SU-DHL-6 (cell line): ENCODE measurements at regions not wholly inside any gene's neighbourhood (a gene's known extent, or its start where the extent isn't known, plus 50 kb on each side); places are given as distances from the start of the nearest gene placed in this dataset.

Source experiments
- H2AFZ ChIP-seq: fragments of 200-600 bp; sonication (generic); 2 replicates; pipeline ENCODE4 v1.6.1; 2014; ENCODE audit warnings: low read depth, mild to moderate bottlenecking, moderate library complexity, mixed read lengths, antibody characterized with exemption, low read length; ENCODE audit not compliant: severe bottlenecking
- H3F3A ChIP-seq: fragments of 200-600 bp; shearing (Covaris generic); 2 replicates; pipeline ENCODE4 v1.6.0; 2016; ENCODE audit warnings: antibody characterized with exemption, mild to moderate bottlenecking; ENCODE audit not compliant: insufficient read depth
- H3K27ac ChIP-seq: fragments of 200-600 bp; sonication (generic); 2 replicates; pipeline ENCODE4 v1.5.1; 2016; ENCODE audit warnings: low read depth, mild to moderate bottlenecking, low read length, moderate library complexity, mixed read lengths
- H3K27me3 ChIP-seq: fragments of 200-600 bp; sonication (generic), shearing (Covaris generic); 2 replicates; pipeline ENCODE4 v1.6.0; 2014; ENCODE audit warnings: mild to moderate bottlenecking, low read length
- H3K36me3 ChIP-seq: fragments of 200-600 bp; sonication (generic); 2 replicates; pipeline ENCODE4 v1.6.1; 2014; ENCODE audit warnings: mild to moderate bottlenecking, low read length, mixed read lengths
- H3K4me2 ChIP-seq: fragments of 300-600, 200-600 bp; shearing (Covaris generic), sonication (generic); 2 replicates; pipeline ENCODE4 v1.6.0; 2014; ENCODE audit warnings: low read length, low read depth, mild to moderate bottlenecking; ENCODE audit not compliant: poor library complexity, severe bottlenecking
- H3K4me3 ChIP-seq: fragments of 200-600 bp; sonication (generic); 2 replicates; pipeline ENCODE4 v1.5.1; 2014; ENCODE audit warnings: antibody characterized with exemption, low read length, mild to moderate bottlenecking, mixed read lengths; ENCODE audit not compliant: insufficient read depth, poor library complexity, severe bottlenecking
- H3K79me2 ChIP-seq: fragments of 200-600 bp; sonication (generic); 2 replicates; pipeline ENCODE4 v1.6.1; 2014; ENCODE audit warnings: mild to moderate bottlenecking, low read length, moderate library complexity; ENCODE audit not compliant: insufficient read depth
- H3K9ac ChIP-seq: fragments of 200-600 bp; sonication (generic); 2 replicates; pipeline ENCODE4 v1.7.0; 2014; ENCODE audit warnings: mild to moderate bottlenecking, low read length
- H3K9me2 ChIP-seq: fragments of 200-600 bp; sonication (generic); replicated peaks from 2 replicates; pipeline ENCODE4 v1.6.1; 2014; ENCODE audit warnings: low read length; ENCODE audit not compliant: insufficient read depth
- H3K9me3 ChIP-seq: fragments of 200-600 bp; sonication (generic); 2 replicates; pipeline ENCODE4 v1.6.1; 2014; ENCODE audit warnings: low read length, mixed read lengths; ENCODE audit not compliant: insufficient read depth
- H4K20me1 ChIP-seq: fragments of 200-600 bp; sonication (generic); 2 replicates; pipeline ENCODE4 v1.6.1; 2014; ENCODE audit warnings: low read depth, mild to moderate bottlenecking, antibody characterized with exemption, low read length, moderate library complexity, mixed read lengths
- CTCF ChIP-seq: fragments of 200-600 bp; sonication (generic); IDR thresholded peaks from one replicate; pipeline ENCODE4 v1.5.1; 2017; ENCODE audit warnings: antibody characterized with exemption, mild to moderate bottlenecking, low read length, moderate library complexity; ENCODE audit not compliant: insufficient read depth, poor library complexity, severe bottlenecking
- EZH2phosphoT487 ChIP-seq: fragments of 200-600 bp; sonication (generic), shearing (Covaris generic); conservative IDR thresholded peaks from 2 replicates; pipeline ENCODE4 v1.6.1; 2018; ENCODE audit warnings: mild to moderate bottlenecking, antibody characterized with exemption, low read length, moderate library complexity, mixed read lengths

GRCh38 chr1:83006271-83006670, 992.7 kb downstream of the TTLL7 start:
- no peaks in the 10 kb centered on the region for H4K20me1 ChIP-seq
- H3K27ac ChIP-seq, result no peak overlapping the region
- no peak for TF ChIP-seq CTCF
- no peak for TF ChIP-seq EZH2phosphoT487
- no peaks in the 10 kb centered on the region for H3K9me2 ChIP-seq
- H2AFZ ChIP-seq, result no peak overlapping the region
- H3K27me3 ChIP-seq, result no peaks in the 10 kb centered on the region
- H3F3A ChIP-seq, result no peaks in the 10 kb centered on the region
- H3K4me2 ChIP-seq, result no peak overlapping the region
- H3K4me3 ChIP-seq, result no peak overlapping the region
- no peaks in the 10 kb centered on the region for H3K9me3 ChIP-seq
- no peaks in the 10 kb centered on the region for H3K36me3 ChIP-seq
- no peak overlapping the region for H3K9ac ChIP-seq
- no peaks in the 10 kb centered on the region for H3K79me2 ChIP-seq

DNA sequence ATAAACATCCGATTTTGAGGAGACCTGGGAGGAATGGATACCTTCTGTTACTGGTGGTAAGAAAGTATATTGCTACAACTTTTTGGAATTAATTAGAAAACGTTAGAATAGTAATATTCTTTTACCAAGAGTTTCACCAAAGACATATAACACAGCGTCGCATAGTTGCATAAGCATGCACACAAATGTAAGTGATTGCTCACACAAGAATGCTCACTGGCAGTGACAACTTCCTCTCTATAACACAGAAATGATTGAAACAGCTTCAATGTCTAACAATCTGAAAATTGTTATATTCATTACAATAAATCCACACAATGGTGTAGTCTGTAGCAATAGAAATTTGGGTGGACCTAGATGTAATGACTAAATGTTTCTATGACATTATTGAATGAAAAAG, 998.6 kb downstream of the TTLL7 start:
- H3K27ac ChIP-seq, result no peak overlapping the region
- no peak overlapping the region for H3K4me3 ChIP-seq
- H3K36me3 ChIP-seq, result no peaks in the 10 kb centered on the region
- H3F3A ChIP-seq, result no peaks in the 10 kb centered on the region
- H3K9ac ChIP-seq, result no peak overlapping the region
- no peaks in the 10 kb centered on the region for H3K27me3 ChIP-seq
- no peaks in the 10 kb centered on the region for H4K20me1 ChIP-seq
- H3K79me2 ChIP-seq, result no peaks in the 10 kb centered on the region
- no peak overlapping the region for H3K4me2 ChIP-seq
- no peak overlapping the region for H2AFZ ChIP-seq
- TF ChIP-seq EZH2phosphoT487, result no peak
- TF ChIP-seq CTCF, result no peak
- peaks cover 4% of the 10 kb centered on the region; the same call in 1 of the 2 replicates for H3K9me2 ChIP-seq
- no peaks in the 10 kb centered on the region for H3K9me3 ChIP-seq

DNA sequence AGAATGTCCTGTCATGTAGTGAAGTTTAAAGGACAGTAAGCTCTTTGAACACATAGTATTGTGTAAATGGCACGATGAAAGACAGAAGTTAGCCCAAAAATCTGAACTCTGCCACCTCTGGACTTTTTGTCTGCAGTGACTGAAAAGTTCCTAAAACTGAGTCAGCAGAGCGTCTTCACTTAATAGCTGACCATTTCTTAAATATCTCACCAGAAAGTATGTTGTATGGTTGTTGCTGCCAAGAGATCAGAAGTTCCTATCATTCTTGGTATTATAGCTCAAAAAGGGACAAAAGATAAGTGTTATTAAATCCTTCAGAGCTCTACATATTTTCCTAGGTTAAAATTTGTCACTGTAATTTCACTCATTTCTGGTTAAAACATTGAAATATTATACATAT, 1003.0 kb downstream of the TTLL7 start:
- Histone ChIP-seq H4K20me1 (no peaks in the 10 kb centered on the region), H3K27me3 (no peaks in the 10 kb centered on the region), H3F3A (no peaks in the 10 kb centered on the region), H3K79me2 (no peaks in the 10 kb centered on the region), H3K36me3 (no peaks in the 10 kb centered on the region), H3K27ac (no peak overlapping the region), H3K9me3 (no peaks in the 10 kb centered on the region; the same call in 1 of the 2 replicates), H3K4me3 (no peak overlapping the region), H3K9ac (no peak overlapping the region), H3K4me2 (no peak overlapping the region), H3K9me2 (peaks cover 4% of the 10 kb centered on the region; the same call in 1 of the 2 replicates), H2AFZ (no peak overlapping the region)
- TF ChIP-seq CTCF, result no peak
- no peak for TF ChIP-seq EZH2phosphoT487
